Smooth muscle cell (in vitro differentiated cells): ENCODE measurements at regions not wholly inside any gene's neighbourhood (a gene's known extent, or its start where the extent isn't known, plus 50 kb on each side); places are given as distances from the start of the nearest gene placed in this dataset.

Experiments
- DNase-seq: peaks from one replicate; lab custom pipeline; 2025; ENCODE audit not compliant: unreplicated experiment; lab: John Stamatoyannopoulos, UW
- H2AFZ ChIP-seq: fragments of 200-600 bp; sonication (generic); 2 replicates; pipeline ENCODE4 v1.6.0; 2016; ENCODE audit warnings: antibody characterized with exemption, low read depth, mild to moderate bottlenecking
- H3F3A ChIP-seq: fragments of 200-600 bp; sonication (generic); 2 replicates; pipeline ENCODE4 v1.6.0; 2017; ENCODE audit warnings: antibody characterized with exemption, low read depth
- H3K27ac ChIP-seq: fragments of 200-600 bp; sonication (generic); 2 replicates; pipeline ENCODE4 v1.5.1; 2016; ENCODE audit warnings: low read depth, mild to moderate bottlenecking
- H3K27me3 ChIP-seq: fragments of 200-600 bp; sonication (generic); 2 replicates; pipeline ENCODE4 v1.6.1; 2016; ENCODE audit warnings: low read depth, mild to moderate bottlenecking
- H3K36me3 ChIP-seq: fragments of 200-600 bp; sonication (generic); 2 replicates; pipeline ENCODE4 v1.5.1; 2016; ENCODE audit warnings: low read depth
- H3K4me1 ChIP-seq: fragments of 200-600 bp; sonication (generic); 2 replicates; pipeline ENCODE4 v1.5.1; 2016; ENCODE audit warnings: low read depth
- H3K4me2 ChIP-seq: fragments of 200-600 bp; sonication (generic); 2 replicates; pipeline ENCODE4 v1.6.0; 2016; ENCODE audit warnings: mild to moderate bottlenecking
- H3K4me3 ChIP-seq: fragments of 200-600 bp; sonication (generic); 2 replicates; pipeline ENCODE4 v1.5.1; 2016; ENCODE audit warnings: mild to moderate bottlenecking
- H3K79me2 ChIP-seq: fragments of 200-600 bp; sonication (generic); 2 replicates; pipeline ENCODE4 v1.6.0; 2016; ENCODE audit warnings: low read depth, mild to moderate bottlenecking
- H3K9ac ChIP-seq: fragments of 200-600 bp; sonication (generic); 2 replicates; pipeline ENCODE4 v1.6.0; 2016; ENCODE audit warnings: low read depth
- H3K9me3 ChIP-seq: fragments of 200-600 bp; sonication (generic); replicated peaks from 2 replicates; pipeline ENCODE4 v1.5.1; 2016; ENCODE audit warnings: low read depth
- H4K20me1 ChIP-seq: fragments of 200-600 bp; sonication (generic); 2 replicates; pipeline ENCODE4 v1.6.0; 2016; ENCODE audit warnings: low read depth
- WGBS: methylation state at CpG from one replicate; pipeline ENCODE4 v1.1.7; 2016; ENCODE audit warnings: low lambda C conversion rate; 5-methylcytosine and 5-hydroxymethylcytosine counted together
- TF ChIP-seq, protein P1 (sequence below): fragments of 200-600 bp; sonication (generic); IDR thresholded peaks from 2 replicates; pipeline ENCODE4 v1.5.1; 2017; ENCODE audit warnings: borderline replicate concordance, mild to moderate bottlenecking, antibody characterized with exemption; ENCODE audit not compliant: insufficient read depth, poor library complexity, severe bottlenecking

DNA sequence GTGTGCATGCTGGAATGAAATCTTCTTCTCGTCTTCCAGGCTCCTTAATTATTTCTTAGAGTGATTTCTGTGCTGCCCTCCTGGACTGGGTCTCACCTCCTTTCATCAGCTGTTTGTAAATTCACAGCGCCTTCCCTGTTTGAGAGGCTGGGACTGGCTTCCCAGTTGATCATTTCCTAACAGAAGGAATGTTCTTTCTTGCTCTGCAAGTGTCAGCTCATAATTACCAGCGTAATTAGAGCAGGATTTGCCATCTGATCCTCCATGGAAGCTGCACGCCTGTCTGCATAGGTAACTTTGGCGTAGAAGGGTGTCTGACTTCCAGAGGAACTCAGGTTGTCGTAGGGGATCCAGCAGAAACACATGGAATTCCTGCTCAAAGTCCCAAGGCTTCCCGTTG, 375.0 kb upstream of the EEF2KMT start:
- H3K27ac ChIP-seq: no peak overlapping the region
- H3K4me3 ChIP-seq: no peak overlapping the region
- DNase-seq: no peak
- no peaks in the 10 kb centered on the region for H3K9me3 ChIP-seq
- no peaks in the 10 kb centered on the region for H4K20me1 ChIP-seq
- H3K36me3 ChIP-seq: no peaks in the 10 kb centered on the region
- H3K9ac ChIP-seq: no peak overlapping the region
- H2AFZ ChIP-seq: no peak overlapping the region
- H3K4me1 ChIP-seq: no peaks in the 10 kb centered on the region
- TF ChIP-seq, protein P1, sequence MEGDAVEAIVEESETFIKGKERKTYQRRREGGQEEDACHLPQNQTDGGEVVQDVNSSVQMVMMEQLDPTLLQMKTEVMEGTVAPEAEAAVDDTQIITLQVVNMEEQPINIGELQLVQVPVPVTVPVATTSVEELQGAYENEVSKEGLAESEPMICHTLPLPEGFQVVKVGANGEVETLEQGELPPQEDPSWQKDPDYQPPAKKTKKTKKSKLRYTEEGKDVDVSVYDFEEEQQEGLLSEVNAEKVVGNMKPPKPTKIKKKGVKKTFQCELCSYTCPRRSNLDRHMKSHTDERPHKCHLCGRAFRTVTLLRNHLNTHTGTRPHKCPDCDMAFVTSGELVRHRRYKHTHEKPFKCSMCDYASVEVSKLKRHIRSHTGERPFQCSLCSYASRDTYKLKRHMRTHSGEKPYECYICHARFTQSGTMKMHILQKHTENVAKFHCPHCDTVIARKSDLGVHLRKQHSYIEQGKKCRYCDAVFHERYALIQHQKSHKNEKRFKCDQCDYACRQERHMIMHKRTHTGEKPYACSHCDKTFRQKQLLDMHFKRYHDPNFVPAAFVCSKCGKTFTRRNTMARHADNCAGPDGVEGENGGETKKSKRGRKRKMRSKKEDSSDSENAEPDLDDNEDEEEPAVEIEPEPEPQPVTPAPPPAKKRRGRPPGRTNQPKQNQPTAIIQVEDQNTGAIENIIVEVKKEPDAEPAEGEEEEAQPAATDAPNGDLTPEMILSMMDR: no peak
- 78% methylated on average over 7 of the region's 7 CpGs for WGBS
- H3F3A ChIP-seq: no peaks in the 10 kb centered on the region
- no peak overlapping the region for H3K4me2 ChIP-seq
- H3K79me2 ChIP-seq: no peaks in the 10 kb centered on the region
- peaks cover 9% of the 10 kb centered on the region for H3K27me3 ChIP-seq

DNA sequence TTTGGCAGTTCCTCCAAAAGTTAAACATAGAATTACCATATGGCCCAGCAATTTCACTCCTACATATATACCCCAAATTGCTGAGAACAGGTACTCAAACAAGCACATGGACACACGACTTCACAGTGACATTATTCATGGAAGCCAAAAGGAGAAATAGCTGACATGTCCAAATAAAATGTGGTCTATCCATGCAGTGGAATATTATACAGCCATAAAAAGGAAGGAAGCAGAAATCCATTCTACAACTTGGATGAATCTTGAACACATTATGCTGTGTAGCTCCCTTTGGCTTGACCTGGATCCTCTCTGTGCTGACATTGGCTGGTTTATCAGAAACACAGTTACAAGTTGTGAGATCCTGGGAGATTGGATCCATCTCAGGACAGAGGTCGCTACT, 370.9 kb upstream of the EEF2KMT start:
- no peaks in the 10 kb centered on the region for H3K79me2 ChIP-seq
- no peaks in the 10 kb centered on the region for H3K9me3 ChIP-seq
- 78% methylated on average over 2 of the region's 2 CpGs for WGBS
- TF ChIP-seq, protein P1: no peak
- H3K27ac ChIP-seq: no peak overlapping the region
- no peak for DNase-seq
- H4K20me1 ChIP-seq: no peaks in the 10 kb centered on the region
- H3F3A ChIP-seq: no peaks in the 10 kb centered on the region
- H3K4me3 ChIP-seq: no peak overlapping the region
- H3K27me3 ChIP-seq: peaks cover 9% of the 10 kb centered on the region
- H2AFZ ChIP-seq: no peak overlapping the region
- no peak overlapping the region for H3K4me2 ChIP-seq
- H3K4me1 ChIP-seq: no peaks in the 10 kb centered on the region
- H3K9ac ChIP-seq: no peak overlapping the region
- no peaks in the 10 kb centered on the region for H3K36me3 ChIP-seq

DNA sequence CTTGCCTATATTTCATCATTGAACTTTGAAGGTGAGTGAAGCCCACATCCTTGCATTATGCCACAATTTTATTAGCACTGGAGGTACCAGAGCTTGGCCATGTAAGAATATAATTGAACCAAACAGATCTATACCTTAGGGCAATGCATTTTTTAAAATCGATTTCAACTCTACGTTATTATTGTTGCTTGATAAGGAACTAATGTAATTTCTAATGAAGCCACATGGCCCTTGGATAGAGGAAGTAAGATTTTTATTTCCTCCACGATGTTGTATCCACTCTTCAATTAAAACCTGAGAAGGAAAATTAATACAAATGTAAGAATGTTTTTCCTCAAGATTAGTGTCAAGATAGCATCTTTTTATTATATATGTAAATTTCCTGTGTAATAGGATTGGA, 370.0 kb upstream of the EEF2KMT start:
- H2AFZ ChIP-seq: no peak overlapping the region
- no peak overlapping the region for H3K9ac ChIP-seq
- peaks cover 8% of the 10 kb centered on the region for H3K27me3 ChIP-seq
- no peaks in the 10 kb centered on the region for H3K79me2 ChIP-seq
- H4K20me1 ChIP-seq: no peaks in the 10 kb centered on the region
- H3K9me3 ChIP-seq: no peaks in the 10 kb centered on the region
- no peaks in the 10 kb centered on the region for H3K36me3 ChIP-seq
- WGBS: 80% methylated on average over 3 of the region's 3 CpGs
- DNase-seq: no peak
- no peak overlapping the region for H3K4me3 ChIP-seq
- TF ChIP-seq, protein P1: no peak
- no peak overlapping the region for H3K27ac ChIP-seq
- H3K4me1 ChIP-seq: no peaks in the 10 kb centered on the region
- H3F3A ChIP-seq: no peaks in the 10 kb centered on the region
- no peak overlapping the region for H3K4me2 ChIP-seq

DNA sequence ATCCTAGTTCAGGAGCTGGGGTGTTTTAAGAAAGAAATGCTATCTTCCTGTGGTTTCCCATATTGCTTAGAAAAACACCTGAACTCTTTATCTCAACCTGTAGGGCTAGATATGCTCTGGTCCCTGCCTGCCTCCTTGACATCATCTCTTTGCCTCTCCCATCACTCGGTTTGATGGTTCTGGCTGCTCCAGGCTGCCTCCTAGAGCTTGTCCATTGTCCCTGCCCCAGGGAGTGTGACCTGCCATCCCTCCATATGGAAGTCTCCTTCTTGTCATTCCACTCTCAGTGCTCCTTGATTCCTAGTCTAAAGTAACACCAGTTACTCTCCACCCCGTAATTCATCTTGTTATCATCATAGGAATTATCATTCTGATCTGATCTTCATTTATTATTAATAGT, 369.0 kb upstream of the EEF2KMT start:
- H3K27ac ChIP-seq: no peak overlapping the region
- 49% methylated on average over 2 of the region's 2 CpGs for WGBS
- no peak overlapping the region for H2AFZ ChIP-seq
- peaks cover under 1% of the 10 kb centered on the region for H3K4me1 ChIP-seq
- no peak overlapping the region for H3K4me3 ChIP-seq
- H3K79me2 ChIP-seq: no peaks in the 10 kb centered on the region
- no peak overlapping the region for H3K4me2 ChIP-seq
- no peaks in the 10 kb centered on the region for H3F3A ChIP-seq
- H3K27me3 ChIP-seq: no peaks in the 10 kb centered on the region
- no peaks in the 10 kb centered on the region for H4K20me1 ChIP-seq
- TF ChIP-seq, protein P1: no peak
- no peaks in the 10 kb centered on the region for H3K9me3 ChIP-seq
- DNase-seq: no peak
- H3K9ac ChIP-seq: no peak overlapping the region
- no peaks in the 10 kb centered on the region for H3K36me3 ChIP-seq
